ENCODE measurements at regions not wholly inside any gene's neighbourhood (a gene's known extent, or its start where the extent isn't known, plus 50 kb on each side); places are given as distances from the start of the nearest gene placed in this dataset.

GRCh38 chr9:11946531-11946930 is 746.7 kb upstream of the TYRP1 start:
- TF ChIP-seq CTCF (conservative IDR thresholded peaks at IDR 0.05), result no peak
- TF ChIP-seq EZH2 (IDR thresholded peaks at IDR 0.05; ENCODE audit: low read depth), result no peak

Data from PC-9 (cell line).